ENCODE measurements at regions not wholly inside any gene's neighbourhood (a gene's known extent, or its start where the extent isn't known, plus 50 kb on each side); places are given as distances from the start of the nearest gene placed in this dataset.

DNA sequence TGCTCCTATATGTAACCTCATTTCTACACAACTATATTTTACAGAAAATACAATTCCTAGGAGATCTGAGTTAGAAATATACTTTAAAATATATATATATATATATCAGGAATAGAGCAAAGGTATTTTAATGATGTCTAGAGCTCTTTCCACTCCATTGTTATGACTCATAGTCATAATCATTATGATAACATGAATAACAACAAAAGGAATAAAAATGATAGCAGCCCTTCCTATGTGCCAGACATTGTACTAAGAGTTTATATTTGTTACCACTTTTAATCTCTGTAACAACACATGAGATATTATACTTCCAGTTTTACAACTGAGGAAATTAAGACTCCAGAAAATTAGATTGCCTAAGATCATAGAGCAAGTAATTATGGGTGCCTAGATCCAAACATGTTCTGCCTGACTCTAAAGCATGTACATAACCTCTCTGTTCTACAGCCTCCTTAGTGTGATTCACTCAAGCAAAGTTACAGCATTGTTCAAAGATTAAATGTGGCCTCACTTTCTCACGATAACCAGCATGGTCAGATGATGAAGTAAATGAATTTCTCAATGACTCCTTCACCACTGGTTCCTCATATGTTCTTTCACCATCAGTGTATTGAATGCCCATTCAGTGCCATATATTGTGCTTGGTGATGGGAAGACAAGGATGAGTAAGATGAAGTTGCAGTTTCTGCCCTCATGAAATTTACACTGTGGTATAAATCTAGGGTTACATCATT, 452.1 kb downstream of the EFNA5 start:
- H3K4me1 ChIP-seq = no peaks in the 10 kb centered on the region
- no peaks in the 10 kb centered on the region for H3K9me3 ChIP-seq (replicated peaks in 1 of 11)
- H3K4me3 ChIP-seq = no peak overlapping the region
- no peaks in the 10 kb centered on the region for H4K20me1 ChIP-seq
- no peaks in the 10 kb centered on the region for H3K27me3 ChIP-seq
- no peak overlapping the region for H3K4me2 ChIP-seq
- no peak for TF ChIP-seq Cebpa-rat (IDR thresholded peaks at IDR 0.05)
- H3K27ac ChIP-seq = no peak overlapping the region
- H3K9ac ChIP-seq = no peak overlapping the region
- no peaks in the 10 kb centered on the region for H3K36me3 ChIP-seq

DNA sequence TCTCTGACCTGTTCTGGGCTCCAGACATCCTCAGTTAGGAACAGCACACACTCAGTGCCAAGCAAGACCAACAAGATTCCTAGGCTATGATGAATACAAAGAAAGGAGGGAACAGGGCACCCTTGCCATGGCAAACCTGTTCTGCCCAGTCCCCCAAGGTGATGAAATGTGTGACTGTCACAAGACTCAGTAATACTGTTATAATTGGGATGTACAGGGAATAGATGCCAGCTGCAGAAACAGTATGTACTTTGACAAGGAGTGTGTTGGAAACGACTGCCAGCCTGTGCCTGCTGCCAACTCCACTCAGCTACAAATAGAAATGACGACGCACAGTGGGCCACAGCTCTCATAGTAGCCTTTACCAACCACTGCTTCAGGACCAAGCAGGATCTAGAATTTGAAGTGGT, 453.0 kb downstream of the EFNA5 start:
- Histone ChIP-seq H3K27me3 (no peaks in the 10 kb centered on the region), H3K9me3 (replicated peaks in 1 of 11) (no peaks in the 10 kb centered on the region), H3K4me3 (no peak overlapping the region), H3K4me1 (no peaks in the 10 kb centered on the region), H3K27ac (no peak overlapping the region), H4K20me1 (no peaks in the 10 kb centered on the region), H3K4me2 (no peak overlapping the region), H3K9ac (no peak overlapping the region), H3K36me3 (no peaks in the 10 kb centered on the region)
- TF ChIP-seq Cebpa-rat (IDR thresholded peaks at IDR 0.05) = no peak

DNA sequence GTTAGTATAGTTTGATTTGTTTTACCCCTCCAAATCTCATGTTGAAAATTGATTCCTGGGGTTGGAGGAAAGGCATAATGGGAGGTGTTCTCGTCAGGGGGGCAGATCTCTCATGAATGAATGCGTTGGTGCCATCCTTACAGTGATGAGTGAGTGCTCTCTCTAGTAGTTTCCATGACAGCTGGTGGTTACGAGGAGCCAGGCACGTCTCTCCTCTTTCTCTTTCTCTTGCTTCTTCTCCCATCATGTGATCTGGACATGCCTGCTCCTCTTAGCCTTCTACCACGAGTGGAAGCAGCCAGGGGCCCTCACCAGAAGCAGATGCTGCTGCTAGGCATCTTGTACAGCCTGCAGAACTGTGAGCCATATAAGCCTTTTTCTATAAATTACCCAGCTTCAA, 454.1 kb downstream of the EFNA5 start:
- no peaks in the 10 kb centered on the region for H3K9me3 ChIP-seq (replicated peaks in 1 of 11)
- H3K9ac ChIP-seq = no peak overlapping the region
- H3K36me3 ChIP-seq = no peaks in the 10 kb centered on the region
- H3K4me2 ChIP-seq = no peak overlapping the region
- no peak overlapping the region for H3K27ac ChIP-seq
- H3K27me3 ChIP-seq = no peaks in the 10 kb centered on the region
- no peak overlapping the region for H3K4me3 ChIP-seq
- TF ChIP-seq Cebpa-rat (IDR thresholded peaks at IDR 0.05) = no peak
- H3K4me1 ChIP-seq = no peaks in the 10 kb centered on the region
- no peaks in the 10 kb centered on the region for H4K20me1 ChIP-seq

DNA sequence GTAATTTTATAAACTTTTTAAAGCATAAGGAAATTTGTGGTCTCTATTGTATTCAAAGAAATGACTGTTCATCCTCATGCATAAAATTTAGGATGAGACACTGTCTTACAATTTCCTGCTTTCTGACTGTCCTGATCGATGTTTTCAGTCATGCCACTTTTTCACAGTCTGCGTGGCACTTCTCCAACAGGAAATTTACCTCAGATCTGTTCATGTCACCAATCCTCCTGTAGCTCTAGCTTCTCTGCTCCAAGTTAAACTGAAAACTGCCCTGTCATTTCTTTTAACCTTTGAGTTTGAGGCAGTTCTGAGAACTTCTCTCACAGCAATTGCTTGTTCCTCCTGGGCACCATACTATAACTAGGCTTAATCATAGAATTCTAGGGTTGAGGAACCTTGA, 455.1 kb downstream of the EFNA5 start:
- Histone ChIP-seq H3K9ac (no peak overlapping the region), H3K36me3 (no peaks in the 10 kb centered on the region), H3K4me1 (no peaks in the 10 kb centered on the region), H4K20me1 (no peaks in the 10 kb centered on the region), H3K4me2 (no peak overlapping the region), H3K4me3 (no peak overlapping the region), H3K27ac (no peak overlapping the region), H3K27me3 (no peaks in the 10 kb centered on the region), H3K9me3 (replicated peaks in 1 of 11) (no peaks in the 10 kb centered on the region)
- TF ChIP-seq Cebpa-rat (IDR thresholded peaks at IDR 0.05) = no peak

DNA sequence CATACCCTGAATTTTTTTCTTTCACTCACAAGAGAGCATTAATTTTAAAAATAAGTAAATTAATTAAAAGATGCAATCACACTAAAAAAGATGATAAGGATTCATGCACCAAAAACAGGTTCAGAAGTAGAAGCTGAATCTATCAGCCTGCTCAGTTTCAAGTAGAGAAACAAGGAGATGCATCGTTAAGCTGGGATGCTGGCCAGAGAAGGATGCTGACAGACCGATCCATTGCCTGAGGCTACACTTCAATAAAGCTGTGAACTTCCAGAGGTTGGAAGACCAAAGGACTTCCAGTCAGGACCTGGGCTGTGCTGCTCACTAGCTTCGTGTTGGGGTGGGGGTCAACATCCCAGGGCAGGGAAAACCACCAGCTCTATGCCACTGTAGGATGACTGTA, 457.7 kb downstream of the EFNA5 start:
- H3K9me3 ChIP-seq (replicated peaks in 1 of 11) = no peaks in the 10 kb centered on the region
- no peak for TF ChIP-seq Cebpa-rat (IDR thresholded peaks at IDR 0.05)
- H3K36me3 ChIP-seq = no peaks in the 10 kb centered on the region
- H3K9ac ChIP-seq = no peak overlapping the region
- H3K4me2 ChIP-seq = no peak overlapping the region
- H3K4me1 ChIP-seq = no peaks in the 10 kb centered on the region
- H3K4me3 ChIP-seq = no peak overlapping the region
- H3K27ac ChIP-seq = no peak overlapping the region
- no peaks in the 10 kb centered on the region for H4K20me1 ChIP-seq
- no peaks in the 10 kb centered on the region for H3K27me3 ChIP-seq

DNA sequence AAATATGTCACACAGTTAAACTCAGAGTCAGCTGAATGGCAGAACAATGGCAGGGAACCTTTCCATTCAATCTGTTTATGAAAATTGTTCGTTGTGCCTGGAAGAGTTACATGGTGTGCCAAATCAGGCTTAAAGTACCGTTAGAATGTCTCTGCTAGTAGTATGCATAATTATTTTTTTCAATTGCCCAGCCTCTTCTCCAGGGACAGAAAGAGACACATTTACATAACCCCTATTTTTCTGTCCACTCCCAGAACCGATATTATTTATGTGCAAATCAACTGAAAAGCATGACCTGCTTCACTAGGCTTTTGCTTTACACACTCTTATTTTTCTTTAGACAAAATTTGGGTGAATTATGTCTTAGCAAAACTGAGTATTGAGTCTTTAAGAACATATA, 459.1 kb downstream of the EFNA5 start:
- no peaks in the 10 kb centered on the region for H3K27me3 ChIP-seq
- no peak for TF ChIP-seq Cebpa-rat (IDR thresholded peaks at IDR 0.05)
- H3K4me2 ChIP-seq = no peak overlapping the region
- no peaks in the 10 kb centered on the region for H3K4me1 ChIP-seq
- H3K27ac ChIP-seq = no peak overlapping the region
- no peaks in the 10 kb centered on the region for H3K36me3 ChIP-seq
- no peaks in the 10 kb centered on the region for H3K9me3 ChIP-seq (replicated peaks in 1 of 11)
- H3K4me3 ChIP-seq = no peak overlapping the region
- H3K9ac ChIP-seq = no peak overlapping the region
- no peaks in the 10 kb centered on the region for H4K20me1 ChIP-seq

DNA sequence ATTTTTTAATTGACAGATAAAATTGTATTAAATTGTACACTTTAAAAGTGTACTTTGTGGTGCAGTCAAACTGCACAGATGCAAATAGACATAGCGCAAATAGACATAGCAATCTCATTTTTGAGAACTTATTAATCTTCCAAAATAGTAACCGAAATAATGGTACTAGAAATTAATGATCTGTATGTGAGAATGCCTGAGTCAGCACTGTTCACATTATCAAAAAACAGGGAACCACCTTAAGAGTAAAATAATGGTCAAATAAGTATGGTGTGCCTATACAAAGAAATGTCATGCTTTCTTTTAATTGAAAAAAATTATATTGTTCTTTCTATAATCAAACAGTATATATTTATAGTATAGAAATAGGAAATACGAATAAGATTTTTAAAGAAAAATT, 461.9 kb downstream of the EFNA5 start:
- Histone ChIP-seq H3K27me3 (no peaks in the 10 kb centered on the region), H3K9me3 (replicated peaks in 1 of 11) (no peaks in the 10 kb centered on the region), H3K9ac (no peak overlapping the region), H3K36me3 (no peaks in the 10 kb centered on the region), H3K4me2 (no peak overlapping the region), H3K4me3 (no peak overlapping the region), H4K20me1 (no peaks in the 10 kb centered on the region), H3K4me1 (no peaks in the 10 kb centered on the region), H3K27ac (no peak overlapping the region)
- no peak for TF ChIP-seq Cebpa-rat (IDR thresholded peaks at IDR 0.05)

DNA sequence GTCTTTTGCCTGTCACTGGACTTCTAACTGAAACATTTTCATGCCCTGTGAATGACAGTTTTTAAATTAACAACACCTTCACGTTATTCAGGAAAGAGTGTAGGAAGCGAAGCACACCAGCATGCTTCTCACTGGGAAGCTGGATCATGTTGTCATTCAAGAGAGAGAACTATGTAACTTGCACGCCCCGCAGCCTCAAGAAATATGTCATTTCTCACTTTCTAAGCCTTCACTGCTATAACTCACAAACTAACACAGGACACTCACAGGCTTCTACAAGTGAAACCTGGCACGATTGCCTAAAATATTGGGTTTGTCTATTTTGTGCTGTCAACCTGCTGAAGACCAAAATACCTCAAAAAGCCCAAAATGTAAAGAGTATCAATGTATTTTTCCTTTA, 466.3 kb downstream of the EFNA5 start:
- Histone ChIP-seq H3K4me2 (no peak overlapping the region), H3K36me3 (no peaks in the 10 kb centered on the region)

DNA sequence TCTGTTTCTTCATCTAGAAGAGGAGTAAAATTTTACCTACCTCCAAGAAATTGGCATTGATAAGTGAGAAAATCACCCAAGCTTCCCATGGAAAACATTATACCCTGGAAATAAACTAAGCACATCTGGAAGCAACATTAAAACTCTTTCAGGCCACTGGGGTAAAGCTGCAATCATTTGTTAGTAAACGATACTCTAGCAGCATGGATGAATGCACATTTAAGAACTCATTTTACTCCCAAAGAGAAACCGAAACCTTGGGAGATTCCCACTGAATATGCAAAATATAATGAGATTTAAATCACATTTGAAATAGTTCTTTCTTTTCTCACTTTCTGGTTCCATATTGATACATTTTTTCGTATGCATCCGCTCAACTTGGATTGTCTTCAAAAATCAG, 467.5 kb downstream of the EFNA5 start:
- Histone ChIP-seq H3K36me3 (no peaks in the 10 kb centered on the region), H3K4me3 (no peak overlapping the region), H3K4me2 (no peak overlapping the region), H3K27ac (no peak overlapping the region), H3K9ac (no peak overlapping the region), H3K27me3 (no peaks in the 10 kb centered on the region), H3K4me1 (no peaks in the 10 kb centered on the region), H4K20me1 (no peaks in the 10 kb centered on the region), H3K9me3 (replicated peaks in 1 of 11) (no peaks in the 10 kb centered on the region)
- no peak for TF ChIP-seq Cebpa-rat (IDR thresholded peaks at IDR 0.05)

More for the DNA sequence above, 466.3 kb downstream of the EFNA5 start:
- Histone ChIP-seq H3K9ac (no peak overlapping the region), H3K27me3 (no peaks in the 10 kb centered on the region), H3K9me3 (replicated peaks in 1 of 11) (no peaks in the 10 kb centered on the region), H3K4me1 (no peaks in the 10 kb centered on the region), H4K20me1 (no peaks in the 10 kb centered on the region), H3K27ac (no peak overlapping the region), H3K4me3 (no peak overlapping the region)
- TF ChIP-seq Cebpa-rat (IDR thresholded peaks at IDR 0.05) = no peak

DNA sequence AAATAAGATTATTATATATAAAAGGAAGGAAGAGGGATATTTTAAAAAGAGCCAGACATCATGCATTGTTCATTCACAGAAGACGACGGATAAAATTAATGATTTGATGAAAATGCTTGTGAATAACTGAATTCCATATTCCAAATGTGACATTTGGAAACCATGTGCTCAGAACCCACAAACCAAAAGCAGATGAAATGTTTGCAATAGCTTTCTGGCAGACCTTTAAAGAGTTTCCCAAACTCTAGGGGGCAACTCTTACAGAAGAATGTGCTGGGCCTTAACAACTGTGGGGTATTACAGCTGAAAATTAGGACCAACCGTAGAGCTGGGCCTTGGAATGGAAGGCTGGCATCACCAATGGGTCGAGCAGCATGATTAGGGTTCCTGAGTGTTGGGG, 471.0 kb downstream of the EFNA5 start:
- no peak overlapping the region for H3K9ac ChIP-seq
- H3K27ac ChIP-seq = no peak overlapping the region
- H4K20me1 ChIP-seq = no peaks in the 10 kb centered on the region
- no peak overlapping the region for H3K4me2 ChIP-seq
- no peaks in the 10 kb centered on the region for H3K27me3 ChIP-seq
- no peaks in the 10 kb centered on the region for H3K9me3 ChIP-seq (replicated peaks in 1 of 11)
- H3K4me3 ChIP-seq = no peak overlapping the region
- TF ChIP-seq Cebpa-rat (IDR thresholded peaks at IDR 0.05) = no peak
- H3K4me1 ChIP-seq = no peaks in the 10 kb centered on the region
- no peaks in the 10 kb centered on the region for H3K36me3 ChIP-seq
